GM19468 (cell line): ENCODE measurements at regions not wholly inside any gene's neighbourhood (a gene's known extent, or its start where the extent isn't known, plus 50 kb on each side); places are given as distances from the start of the nearest gene placed in this dataset.
"Not testable (repeated sequence)": the region's sequence is repeated elsewhere in the genome, so short reads cannot be mapped to it uniquely, and the experiment has no call there.

Experiments used
- ATAC-seq: cut with Tn5 transposase; IDR thresholded peaks from one replicate; pipeline ENCODE4 v1.9.1; 2021; ENCODE audit warnings: mild to moderate bottlenecking, moderate library complexity, moderate number of reproducible peaks; ENCODE audit not compliant: unreplicated experiment; ENCODE audit errors: extremely low read depth

DNA sequence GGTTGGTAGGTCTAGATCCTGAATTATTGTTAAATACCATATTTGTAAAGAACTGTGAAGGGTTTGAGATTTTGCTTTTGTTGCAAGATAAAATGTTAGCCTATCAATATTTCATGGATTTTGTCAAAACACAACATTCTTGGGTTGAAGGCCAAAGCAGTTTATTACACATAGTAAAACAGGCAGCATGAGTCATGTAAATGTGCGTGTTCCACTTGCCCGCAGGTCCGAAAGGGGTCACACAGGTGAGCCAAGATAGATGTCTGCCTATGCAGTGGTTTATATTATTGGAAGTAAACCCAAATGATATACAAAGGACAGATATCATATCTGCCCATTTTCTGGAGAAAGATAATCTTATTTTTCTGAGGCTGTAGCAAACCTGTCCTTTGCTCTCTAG is 1654.4 kb upstream of the SPRY2 start:
- no peak for ATAC-seq

DNA sequence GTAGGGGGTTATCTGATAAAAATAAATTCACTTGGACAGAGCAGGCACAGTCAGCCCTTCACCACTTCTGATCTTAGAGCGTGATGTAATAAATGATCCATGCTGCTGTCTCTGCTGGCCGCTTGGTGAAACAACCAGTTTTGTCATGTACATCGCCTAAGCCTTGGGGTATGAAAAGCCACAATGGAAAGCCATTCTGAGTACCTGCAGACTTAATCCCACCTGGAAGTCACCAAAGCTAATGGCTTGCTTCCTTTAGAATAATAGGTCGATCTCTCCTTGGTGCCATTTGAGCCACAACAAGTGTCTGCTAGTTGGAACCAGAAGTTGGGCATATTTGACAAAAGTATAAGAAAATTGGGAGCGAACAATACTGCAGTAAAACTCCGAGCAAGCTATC is 1649.7 kb upstream of the SPRY2 start:
- ATAC-seq = no peak

- ATAC-seq = no peak
Measured at GRCh38 chr13:81988567-81988966, 1647.6 kb upstream of the SPRY2 start.

- no peak for ATAC-seq
Measured at GRCh38 chr13:81987677-81988357, 1646.9 kb upstream of the SPRY2 start.

GRCh38 chr13:81987159-81987558 is 1646.2 kb upstream of the SPRY2 start:
- no peak for ATAC-seq

GRCh38 chr13:81986308-81986707 is 1645.4 kb upstream of the SPRY2 start:
- ATAC-seq = no peak

- no peak for ATAC-seq
Measured at GRCh38 chr13:81957121-81957520, 1616.2 kb upstream of the SPRY2 start.

- ATAC-seq = no peak
Measured at GRCh38 chr13:81929988-81930387, 1589.1 kb upstream of the SPRY2 start.

GRCh38 chr13:81927347-81927746 is 1586.4 kb upstream of the SPRY2 start:
- no peak for ATAC-seq

DNA sequence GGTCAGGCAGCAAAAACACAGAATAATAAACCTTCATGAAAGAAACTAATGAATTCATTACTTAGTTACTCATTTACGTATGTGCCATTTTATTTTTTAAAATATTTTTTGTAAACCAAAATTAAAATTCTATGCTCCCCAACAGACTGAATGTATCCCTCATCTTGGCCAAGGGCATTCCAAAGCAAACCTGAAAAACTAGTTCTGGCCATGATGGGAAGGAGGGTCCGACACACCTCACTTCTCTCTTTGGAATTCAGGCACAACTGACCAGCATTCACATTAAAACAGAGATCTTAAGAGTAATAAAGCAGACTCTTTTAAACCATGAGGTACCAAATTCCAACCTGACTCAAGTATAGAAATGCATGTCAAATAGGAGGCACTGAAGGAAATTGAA is 1576.9 kb upstream of the SPRY2 start:
- ATAC-seq = no peak

DNA sequence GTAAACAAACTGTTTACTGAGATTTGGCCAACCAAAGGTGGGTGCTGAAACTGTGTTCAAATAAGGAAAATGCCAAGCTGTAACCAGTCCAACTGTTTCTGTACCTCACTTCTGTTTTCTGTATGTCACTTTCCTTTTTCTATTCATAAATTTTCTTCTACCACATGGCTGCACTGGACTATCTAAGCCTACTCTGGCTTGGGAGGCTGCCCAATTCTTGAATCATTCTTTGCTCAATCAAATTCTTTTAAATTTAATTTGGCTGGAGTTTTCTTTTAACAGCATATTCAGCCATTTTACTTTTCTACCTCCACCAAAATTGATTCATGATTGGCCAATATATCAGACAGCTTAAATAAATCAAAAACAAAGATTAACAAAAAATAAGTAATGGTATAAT is 1575.5 kb upstream of the SPRY2 start:
- ATAC-seq = no peak

DNA sequence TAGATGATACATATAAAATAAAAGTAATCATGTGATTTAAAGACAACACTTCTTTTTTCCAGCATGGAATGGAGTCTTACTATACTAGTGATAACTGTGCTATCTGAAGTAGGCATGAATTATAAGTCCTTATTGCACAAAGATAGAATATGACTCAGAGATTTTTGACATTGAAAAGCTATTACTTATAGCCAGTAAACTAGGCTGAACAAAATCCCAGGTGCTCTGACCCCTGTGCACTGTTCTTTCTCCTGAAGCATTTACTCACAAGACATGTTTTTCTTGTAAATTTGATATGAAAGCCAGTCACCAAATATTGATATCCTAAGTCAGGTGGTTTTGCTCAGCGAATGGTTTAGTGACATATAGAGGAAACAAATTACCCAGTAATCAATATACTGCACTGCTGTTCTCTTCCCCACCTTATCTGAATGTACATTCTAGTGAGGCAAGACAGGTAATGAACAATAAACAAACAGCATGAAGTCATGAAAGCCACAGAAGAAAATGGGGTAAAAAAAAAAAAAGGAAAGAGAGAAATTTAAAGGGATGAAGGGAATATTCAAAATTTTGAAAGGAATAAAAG is 1567.0 kb upstream of the SPRY2 start:
- no peak for ATAC-seq

- no peak for ATAC-seq
Measured at GRCh38 chr13:81888855-81889254, 1547.9 kb upstream of the SPRY2 start.

DNA sequence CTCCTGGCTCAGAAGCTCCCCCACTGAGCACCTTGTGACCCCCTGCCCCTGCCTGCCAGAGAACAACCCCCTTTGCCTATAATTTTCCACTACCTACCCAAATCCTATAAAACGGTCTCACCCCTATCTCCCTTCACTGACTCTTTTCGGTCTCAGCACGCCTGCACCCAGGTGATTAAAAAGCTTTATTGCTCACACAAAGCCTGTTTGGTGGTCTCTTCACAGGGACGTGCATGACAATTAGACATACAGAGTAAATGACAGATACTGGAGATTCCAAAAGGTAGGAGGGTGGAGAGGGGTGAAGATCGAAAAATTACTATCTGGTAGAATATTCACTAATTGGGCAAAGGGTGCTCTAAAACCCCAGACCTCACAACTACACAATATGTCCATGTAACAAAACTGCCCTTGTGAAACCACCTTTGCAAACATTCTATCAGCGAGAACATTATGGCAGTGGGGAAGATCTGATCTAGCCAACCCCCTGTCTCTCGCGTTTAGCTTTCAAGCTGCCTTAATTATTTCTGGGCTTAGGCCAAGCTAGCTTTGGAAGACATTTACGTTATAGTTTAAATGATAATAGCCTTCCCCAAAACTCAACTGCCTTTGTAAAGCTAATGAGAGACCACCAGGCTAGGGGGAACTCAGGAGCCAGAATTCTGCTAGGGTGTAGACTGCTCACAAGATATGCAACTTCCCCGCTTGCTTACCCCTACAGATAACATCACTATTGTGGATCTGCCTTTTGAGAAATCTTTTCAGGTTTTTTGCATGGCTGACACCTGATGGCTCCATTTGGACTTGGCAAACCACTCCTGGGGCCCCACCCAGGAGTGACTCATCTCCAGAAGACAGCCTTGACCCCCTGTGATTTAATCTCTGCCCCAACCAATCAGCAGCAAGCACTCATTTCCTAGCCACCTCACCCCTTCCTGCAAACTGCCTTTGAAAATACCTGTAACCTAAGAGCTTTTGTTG is 1534.0 kb upstream of the SPRY2 start:
- no peak for ATAC-seq

DNA sequence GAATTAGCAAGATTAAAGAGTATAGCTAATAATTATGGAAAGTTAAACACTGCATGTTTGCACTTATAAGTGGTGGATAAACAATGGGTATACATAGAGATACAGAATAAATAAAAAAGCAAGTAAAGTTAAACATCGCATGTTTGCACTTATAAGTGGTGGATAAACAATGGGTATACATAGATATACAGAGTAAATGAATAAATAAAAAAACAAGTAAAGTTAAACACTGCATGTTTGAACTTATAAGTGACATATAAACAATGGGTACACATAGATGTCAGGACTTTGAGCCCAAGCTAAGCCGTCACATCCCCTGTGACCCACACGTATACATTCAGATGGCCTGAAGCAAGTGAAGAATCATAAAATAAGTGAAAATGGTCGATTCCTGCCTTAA is 1533.3 kb upstream of the SPRY2 start:
- no peak for ATAC-seq

GRCh38 chr13:81872581-81872980 is 1531.7 kb upstream of the SPRY2 start:
- ATAC-seq = no peak

- not testable (repeated sequence) for ATAC-seq
Measured at GRCh38 chr13:81871751-81872325, 1530.9 kb upstream of the SPRY2 start.

DNA sequence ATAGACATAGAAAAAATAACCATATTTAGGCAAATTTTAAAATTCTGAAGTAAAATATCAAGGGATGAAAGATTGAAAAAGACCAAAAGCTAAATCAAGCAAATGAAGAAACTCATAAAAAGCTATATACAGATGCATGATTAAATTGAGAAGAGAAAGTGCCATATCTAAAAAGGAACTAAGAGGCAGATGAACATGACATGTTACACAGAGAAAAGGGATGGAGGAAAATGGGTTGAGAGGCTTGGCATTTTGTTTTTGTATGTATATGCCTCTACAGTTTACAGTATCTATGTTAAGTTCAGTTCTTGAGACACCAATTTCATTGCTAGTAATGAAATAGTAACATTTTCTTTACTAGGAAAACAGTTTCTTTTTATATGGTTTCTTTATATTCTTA is 1507.4 kb upstream of the SPRY2 start:
- no peak for ATAC-seq

GRCh38 chr13:81846771-81847170 is 1505.8 kb upstream of the SPRY2 start:
- no peak for ATAC-seq

GRCh38 chr13:81821259-81821658 is 1480.3 kb upstream of the SPRY2 start:
- ATAC-seq = no peak

GRCh38 chr13:81800433-81800832 is 1459.5 kb upstream of the SPRY2 start:
- ATAC-seq = no peak
